K562 (cell line): ENCODE measurements at regions not wholly inside any gene's neighbourhood (a gene's known extent, or its start where the extent isn't known, plus 50 kb on each side); places are given as distances from the start of the nearest gene placed in this dataset.

ENCODE experiments used
- ATAC-seq: fragments of 200-7000 bp; cut with Tn5 transposase; 3 replicates; pipeline ENCODE4 v1.9.1; 2020; ENCODE audit warnings: moderate library complexity
- BruUV-seq: library from RNA; stranded (reverse); fragments of 400-500 nt; replicated peaks from 2 replicates; lab custom pipeline; 2021; lab: Mats Ljungman, UMichigan
- CTCF ChIA-PET: fragments of 300-600 bp; formaldehyde crosslinking; extraction: SDS; loops from one replicate; lab custom pipeline; 2021; ENCODE audit warnings: low intra/inter-chr PET ratio; lab: Yijun Ruan, JAX
- POLR2A ChIA-PET: fragments of 300-600, 350-650 bp; sonication (Branson Sonifier 250); formaldehyde crosslinking; extraction: SDS; loops from one replicate; lab custom pipeline; 2021; ENCODE audit warnings: antibody characterized with exemption, inconsistent platforms; lab: Yijun Ruan, JAX
- DNase-seq, 4 experiments: peaks; one replicate each; pipeline versions ENCODE4 v3.0.0 to v3.0.0-alpha.2; 2011 to 2018; ENCODE audit warnings: low spot score in 3 of 4, mixed read lengths in 3 of 4; ENCODE audit errors: extremely low read depth in 1 of 4
- FAIRE-seq: peaks from 2 replicates; lab custom pipeline; 2011; peaks lifted over from hg19 to GRCh38; lab: Jason Lieb, UNC
- H2AFZ ChIP-seq: 2 replicates; pipeline ENCODE4 v1.6.0; 2011; ENCODE audit warnings: low read depth, low read length, control low read depth, inconsistent platforms
- H3K27ac ChIP-seq: fragments of 200-600 bp; 3 replicates; pipeline ENCODE4 v1.8.0; 2011; ENCODE audit warnings: low read depth, mild to moderate bottlenecking, control low read depth, inconsistent platforms, low read length, moderate library complexity, mixed read lengths; ENCODE audit errors: extremely low read depth
- H3K27me3 ChIP-seq, 2 experiments: fragments of 300-600 bp in 1 of 2; 2 replicates in 1 of 2; 3 replicates in 1 of 2; pipeline versions ENCODE4 v1.6.0 to v1.8.0; 2011; ENCODE audit warnings: inconsistent platforms in 2 of 2, low read length in 2 of 2, mild to moderate bottlenecking in 1 of 2, mixed read lengths in 1 of 2, moderate library complexity in 1 of 2; ENCODE audit not compliant: control insufficient read depth in 2 of 2, insufficient read depth in 2 of 2
- H3K36me3 ChIP-seq: fragments of 300-600 bp; 3 replicates; pipeline ENCODE4 v1.8.0; 2011; ENCODE audit warnings: mild to moderate bottlenecking, low read length, inconsistent platforms; ENCODE audit not compliant: control insufficient read depth, insufficient read depth
- H3K4me1 ChIP-seq, 2 experiments: fragments of 200-600 bp in 1 of 2; replicated peaks in 1 of 2; 2 replicates in 1 of 2; 3 replicates in 1 of 2; pipeline versions ENCODE4 v1.5.1 to v1.8.0; 2011; ENCODE audit warnings: inconsistent platforms in 2 of 2, low read length in 2 of 2, mild to moderate bottlenecking in 1 of 2, mixed read lengths in 1 of 2, moderate library complexity in 1 of 2; ENCODE audit not compliant: control insufficient read depth in 2 of 2, insufficient read depth in 2 of 2
- H3K4me2 ChIP-seq: 2 replicates; pipeline ENCODE4 v1.6.1; 2011; ENCODE audit warnings: low read length, control low read depth, inconsistent platforms, mixed read lengths; ENCODE audit not compliant: insufficient read depth
- H3K4me3 ChIP-seq: fragments of 200-600 bp; sonication (generic), shearing (Covaris generic); 2 replicates; pipeline ENCODE4 v1.5.1; 2016; ENCODE audit warnings: control low read depth, inconsistent platforms
- H3K79me2 ChIP-seq: fragments of 200-600 bp; 3 replicates; pipeline ENCODE4 v1.8.0; 2011; ENCODE audit warnings: low read length, inconsistent platforms; ENCODE audit not compliant: control insufficient read depth, insufficient read depth
- H3K9ac ChIP-seq, 2 experiments: 2 replicates each; pipeline versions ENCODE4 v1.6.0 to v1.6.1; 2011; ENCODE audit warnings: low read depth in 2 of 2, low read length in 2 of 2, control low read depth in 1 of 2, inconsistent platforms in 1 of 2, mild to moderate bottlenecking in 1 of 2, mixed read lengths in 1 of 2; ENCODE audit not compliant: insufficient read depth in 1 of 2
- H3K9me1 ChIP-seq: one replicate; pipeline ENCODE4 v1.6.0; 2011; ENCODE audit warnings: inconsistent platforms, mild to moderate bottlenecking, low read length, moderate library complexity; ENCODE audit not compliant: control insufficient read depth, insufficient read depth
- H3K9me3 ChIP-seq: replicated peaks from 2 replicates; pipeline ENCODE4 v1.5.1; 2011; ENCODE audit warnings: low read depth, low read length, inconsistent platforms; ENCODE audit not compliant: control insufficient read depth, insufficient read depth
- H4K20me1 ChIP-seq: replicated peaks from 2 replicates; pipeline ENCODE4 v1.6.1; 2011; ENCODE audit warnings: low read length, inconsistent platforms, mixed read lengths; ENCODE audit not compliant: control insufficient read depth, insufficient read depth
- BACH1 ChIP-seq: fragments of 200-800 bp; sonication (Bioruptor generic); IDR thresholded peaks from 2 replicates; pipeline ENCODE4 v1.6.1; 2016; ENCODE audit warnings: missing genetic modification characterization, missing compliant biosample characterization
- JUND ChIP-seq, 2 experiments: IDR thresholded peaks; 2 replicates in 1 of 2; 3 replicates in 1 of 2; pipeline ENCODE4 v1.6.1; 2011; ENCODE audit warnings: borderline replicate concordance in 2 of 2, low read depth in 2 of 2, low read length in 2 of 2, improper control_type of control experiment in 1 of 2, missing biosample characterization in 1 of 2, missing genetic modification characterization in 1 of 2, missing genetic modification reagents in 1 of 2
- MCM2 ChIP-seq: fragments of 450-650 bp; IDR thresholded peaks from 2 replicates; pipeline ENCODE4 v1.6.1; 2017; ENCODE audit warnings: low read depth, mild to moderate bottlenecking
- MECOM ChIP-seq: fragments of 250-450 bp; sonication (Bioruptor Pico); IDR thresholded peaks from 2 replicates; pipeline ENCODE4 v1.8.0; 2022; ENCODE audit warnings: inconsistent platforms
- MEF2A ChIP-seq: IDR thresholded peaks from 2 replicates; pipeline ENCODE4 v1.6.1; 2011; ENCODE audit warnings: low read depth, mild to moderate bottlenecking, low read length, moderate library complexity; ENCODE audit not compliant: control insufficient read depth
- NR3C1 ChIP-seq: sonication (generic); formaldehyde crosslinking; IDR thresholded peaks from 2 replicates; pipeline ENCODE4 v1.8.1; 2022; ENCODE audit warnings: missing genetic modification reagents
- NR4A1 ChIP-seq, 2 experiments: fragments of 250-450 bp in 1 of 2; fragments of 450-650 bp in 1 of 2; sonication (Bioruptor Pico) in 1 of 2; IDR thresholded peaks; 2 replicates each; pipeline versions ENCODE4 v1.4.0 to v1.6.1; 2016 to 2020; ENCODE audit warnings: mild to moderate bottlenecking in 2 of 2, missing compliant biosample characterization in 1 of 2, missing genetic modification characterization in 1 of 2, moderate library complexity in 1 of 2
- NRF1 ChIP-seq, 2 experiments: fragments of 450-650 bp; IDR thresholded peaks in 1 of 2; conservative IDR thresholded peaks in 1 of 2; 2 replicates each; pipeline ENCODE4 v1.6.1; 2014; ENCODE audit warnings: mild to moderate bottlenecking in 2 of 2
- RAD21 ChIP-seq, 2 experiments: fragments of 250-450 bp in 1 of 2; fragments of 450-650 bp in 1 of 2; sonication (Bioruptor Pico) in 1 of 2; formaldehyde crosslinking in 1 of 2; IDR thresholded peaks in 1 of 2; conservative IDR thresholded peaks in 1 of 2; 2 replicates each; pipeline versions ENCODE4 v1.4.0 to v1.8.0; 2020 to 2022; ENCODE audit warnings: mild to moderate bottlenecking in 2 of 2, moderate library complexity in 1 of 2
- RCOR1 ChIP-seq, 2 experiments: IDR thresholded peaks; 2 replicates each; pipeline ENCODE4 v1.6.1; 2012; ENCODE audit warnings: low read depth in 2 of 2, low read length in 2 of 2, borderline replicate concordance in 1 of 2, improper control_type of control experiment in 1 of 2
- TSC22D4 ChIP-seq: fragments of 450-650 bp; IDR thresholded peaks from 2 replicates; pipeline ENCODE4 v1.6.1; 2016; ENCODE audit warnings: missing genetic modification characterization, missing biosample characterization, control low read depth
- WHSC1 ChIP-seq: IDR thresholded peaks from one replicate; pipeline ENCODE4 v1.6.1; 2012; ENCODE audit warnings: low read length, control low read depth, inconsistent platforms
- ZNF134 ChIP-seq: fragments of 250-450 bp; sonication (Bioruptor Pico); conservative IDR thresholded peaks from 2 replicates; pipeline ENCODE4 v1.4.0; 2020
- WGBS: fragments of 100-300 bp; shearing (Covaris generic); methylation state at CpG from one replicate; pipeline ENCODE4 v1.1.6; 2016; ENCODE audit warnings: low coverage, mixed read lengths; ENCODE audit not compliant: insufficient coverage; ENCODE audit errors: missing lambda C conversion rate; 5-methylcytosine and 5-hydroxymethylcytosine counted together
- in situ Hi-C: fragments of 300-500 bp; cut with MboI; formaldehyde crosslinking; loops from 4 replicates; pipeline ENCODE4 v1.15.0; 2018; ENCODE audit warnings: inconsistent platforms, mixed read lengths
- intact Hi-C: fragments of 100-400 bp; cut with micrococcal nuclease; formaldehyde crosslinking; loops from 2 replicates; pipeline ENCODE4 v1.14.2; 2022

DNA sequence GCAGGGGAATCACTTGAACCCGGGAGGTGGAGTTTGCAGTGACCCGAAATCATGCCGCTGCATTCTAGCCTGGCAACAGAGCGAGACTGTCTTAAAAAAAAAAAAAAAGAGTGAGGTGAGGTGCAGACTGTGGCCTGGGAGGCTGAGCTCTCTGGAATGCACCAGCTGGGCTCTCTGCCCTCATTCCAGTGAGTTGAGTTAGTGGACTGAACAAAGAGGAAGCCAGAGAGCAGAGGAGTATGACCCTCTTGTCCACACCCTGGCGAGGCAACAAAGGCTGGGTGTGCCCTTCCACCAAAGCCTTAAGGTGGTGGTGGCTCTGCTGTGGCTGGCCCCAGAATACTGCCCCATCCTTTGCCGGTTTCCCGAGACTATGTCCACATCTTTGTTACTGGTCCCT is 71.3 kb upstream of the ACKR3 start:
- Histone ChIP-seq H3K4me3 (no peak overlapping the region), H3K27me3 (peaks cover 0 to 10% of the 10 kb centered on the region in 2 experiments; a peak in 2 of 5 replicates), H3K4me1 (no peaks in the 10 kb centered on the region), H3K36me3 (no peaks in the 10 kb centered on the region), H3K79me2 (no peaks in the 10 kb centered on the region), H4K20me1 (no peaks in the 10 kb centered on the region), H3K9me3 (no peaks in the 10 kb centered on the region), H3K27ac (no peak overlapping the region), H3K9me1 (no peaks in the 10 kb centered on the region), H2AFZ (no peak overlapping the region), H3K4me2 (no peak overlapping the region), H3K9ac (no peak overlapping the region)
- no peak for DNase-seq
- no peak for FAIRE-seq
- in situ Hi-C loops: no loop called here
- intact Hi-C loops: no loop called here
- ATAC-seq: no peak
- WGBS: 0% methylated on average over 7 of the region's 7 CpGs
- POLR2A ChIA-PET: no interaction called here
- BruUV-seq: no TSS peak
- CTCF ChIA-PET: no interaction called here
- TF ChIP-seq RAD21 (CRISPR knock-in tag; conservative IDR thresholded peaks at IDR 0.05 in 1 of 2, IDR thresholded peaks at IDR 0.05 in 1 of 2) (no peak), NR3C1 (CRISPR knock-in tag) (no peak), MEF2A (no peak), NRF1 (conservative IDR thresholded peaks at IDR 0.05 in 1 of 2, IDR thresholded peaks at IDR 0.05 in 1 of 2) (no peak), MCM2 (no peak), RCOR1 (IDR thresholded peaks at IDR 0.05; ENCODE audit: borderline replicate concordance in 1 of 2, low read depth in 2 of 2, low read length in 2 of 2) (no peak), TSC22D4 (tag) (no peak), MECOM (no peak), WHSC1 (no peak), ZNF134 (CRISPR knock-in tag) (no peak), BACH1 (tag) (no peak), NR4A1 (CRISPR knock-in tag; IDR thresholded peaks at IDR 0.05) (no peak), NR4A1 (tag; IDR thresholded peaks at IDR 0.05) (no peak), JUND (IDR thresholded peaks at IDR 0.05; ENCODE audit: borderline replicate concordance, low read depth, low read length) (no peak), JUND (tag; IDR thresholded peaks at IDR 0.05; ENCODE audit: borderline replicate concordance, low read depth, low read length) (no peak)
